ENCODE measurements at regions not wholly inside any gene's neighbourhood (a gene's known extent, or its start where the extent isn't known, plus 50 kb on each side); places are given as distances from the start of the nearest gene placed in this dataset.

GRCh38 chr3:153331676-153332075 is 169.7 kb downstream of the RAP2B start:
- TF ChIP-seq CTCF (IDR thresholded peaks at IDR 0.05 in 8 of 11, conservative IDR thresholded peaks at IDR 0.05 in 3 of 11) = no peak
- TF ChIP-seq POLR2A (IDR thresholded peaks at IDR 0.05) = no peak
- TF ChIP-seq POLR2AphosphoS5 (IDR thresholded peaks at IDR 0.05) = no peak

Data from spleen (tissue), 7 donors.